CD14-positive monocyte (primary cell): ENCODE measurements at regions not wholly inside any gene's neighbourhood (a gene's known extent, or its start where the extent isn't known, plus 50 kb on each side); places are given as distances from the start of the nearest gene placed in this dataset.
"Not testable (repeated sequence)": the region's sequence is repeated elsewhere in the genome, so short reads cannot be mapped to it uniquely, and the experiment has no call there.

Source experiments
- DNase-seq, 3 donors: peaks; one replicate each; pipeline ENCODE4 v3.0.0-alpha.2; 2011 to 2022
- H2AFZ ChIP-seq: 2 replicates; pipeline ENCODE4 v1.6.0; 2012; ENCODE audit warnings: mild to moderate bottlenecking, low read depth, low read length, inconsistent platforms; ENCODE audit not compliant: insufficient read depth, poor library complexity, severe bottlenecking
- H3K27ac ChIP-seq, 2 donors: 1 replicate in 1 of 2; 2 replicates in 1 of 2; pipeline ENCODE4 v1.5.1; 2012 to 2013; ENCODE audit warnings: low read length in 2 of 2, control low read depth in 1 of 2, inconsistent platforms in 1 of 2, low read depth in 1 of 2, mild to moderate bottlenecking in 1 of 2
- H3K27me3 ChIP-seq, 2 donors: one replicate each; pipeline versions ENCODE4 v1.6.0 to v1.6.1; 2011 to 2013; ENCODE audit warnings: low read length in 2 of 2; ENCODE audit not compliant: control insufficient read depth in 2 of 2, insufficient read depth in 2 of 2
- H3K36me3 ChIP-seq, 2 donors: replicated peaks in 1 of 2; 1 replicate in 1 of 2; 2 replicates in 1 of 2; pipeline versions ENCODE4 v1.5.1 to v1.6.1; 2012 to 2013; ENCODE audit warnings: low read length in 2 of 2, control low read depth in 1 of 2, inconsistent platforms in 1 of 2, mild to moderate bottlenecking in 1 of 2; ENCODE audit not compliant: insufficient read depth in 2 of 2, control insufficient read depth in 1 of 2
- H3K4me1 ChIP-seq, 2 donors: 1 replicate in 1 of 2; 2 replicates in 1 of 2; pipeline versions ENCODE4 v1.5.1 to v1.6.1; 2012 to 2013; ENCODE audit warnings: low read length in 2 of 2, control low read depth in 1 of 2, inconsistent platforms in 1 of 2, mild to moderate bottlenecking in 1 of 2, moderate library complexity in 1 of 2; ENCODE audit not compliant: insufficient read depth in 2 of 2, control insufficient read depth in 1 of 2
- H3K4me2 ChIP-seq: replicated peaks from 2 replicates; pipeline ENCODE3; 2012; ENCODE audit warnings: low read length, moderate library complexity, mild to moderate bottlenecking; ENCODE audit not compliant: poor library complexity, severe bottlenecking; ENCODE audit errors: extremely low read depth
- H3K4me3 ChIP-seq, 3 experiments: fragments of 200-600 bp in 1 of 3; sonication (generic) in 1 of 3; replicated peaks in 1 of 3; 1 replicate in 2 of 3; 2 replicates in 1 of 3; pipeline ENCODE4 v1.5.1; 2011 to 2013; ENCODE audit warnings: low read length in 3 of 3, mild to moderate bottlenecking in 3 of 3, control low read depth in 2 of 3, low read depth in 2 of 3, inconsistent platforms in 1 of 3, moderate library complexity in 1 of 3
- H3K79me2 ChIP-seq: 2 replicates; pipeline ENCODE4 v1.6.0; 2012; ENCODE audit warnings: mild to moderate bottlenecking, control low read depth, inconsistent platforms, low read length, moderate library complexity; ENCODE audit not compliant: insufficient read depth
- H3K9ac ChIP-seq: 2 replicates; pipeline ENCODE4 v1.6.0; 2017; ENCODE audit warnings: low read length, mild to moderate bottlenecking; ENCODE audit not compliant: insufficient read depth, poor library complexity, severe bottlenecking
- H3K9me3 ChIP-seq, 2 donors: replicated peaks in 1 of 2; 1 replicate in 1 of 2; 2 replicates in 1 of 2; pipeline versions ENCODE4 v1.5.1 to v1.6.1; 2012 to 2013; ENCODE audit warnings: low read length in 2 of 2, control low read depth in 1 of 2; ENCODE audit not compliant: control insufficient read depth in 1 of 2, insufficient read depth in 1 of 2
- H4K20me1 ChIP-seq: 2 replicates; pipeline ENCODE4 v1.6.0; 2012; ENCODE audit warnings: mild to moderate bottlenecking, low read length, control low read depth, moderate library complexity; ENCODE audit not compliant: insufficient read depth
- H3K27ac Mint-ChIP-seq, 7 donors: one replicate each; pipeline ENCODE4 v1.8.0; 2020; ENCODE audit warnings: mild to moderate bottlenecking in 7 of 7, mixed read lengths in 7 of 7, moderate library complexity in 6 of 7, inconsistent platforms in 2 of 7
- H3K27me3 Mint-ChIP-seq, 3 donors: one replicate each; pipeline ENCODE4 v1.8.0; 2021 to 2022; ENCODE audit warnings: low read depth in 3 of 3, mild to moderate bottlenecking in 3 of 3, mixed read lengths in 3 of 3, moderate library complexity in 3 of 3, inconsistent platforms in 1 of 3
- H3K36me3 Mint-ChIP-seq, 2 donors: one replicate each; pipeline ENCODE4 v1.8.0; 2020; ENCODE audit warnings: mixed read lengths in 2 of 2, inconsistent platforms in 1 of 2, mild to moderate bottlenecking in 1 of 2
- H3K4me1 Mint-ChIP-seq: one replicate; pipeline ENCODE4 v1.8.0; 2020; ENCODE audit warnings: mild to moderate bottlenecking, mixed read lengths
- H3K4me3 Mint-ChIP-seq, 2 donors: one replicate each; pipeline ENCODE4 v1.8.0; 2020; ENCODE audit warnings: mild to moderate bottlenecking in 2 of 2, mixed read lengths in 2 of 2, moderate library complexity in 1 of 2
- H3K9me3 Mint-ChIP-seq, 7 donors: one replicate each; pipeline ENCODE4 v1.8.0; 2020 to 2022; ENCODE audit warnings: mixed read lengths in 7 of 7, mild to moderate bottlenecking in 6 of 7, moderate library complexity in 6 of 7, inconsistent platforms in 2 of 7
- WGBS: methylation state at CpG from one replicate; pipeline ENCODE4 v1.1.5; 2013; ENCODE audit warnings: missing lambda C conversion rate; ENCODE audit not compliant: insufficient coverage; 5-methylcytosine and 5-hydroxymethylcytosine counted together
- intact Hi-C, 2 donors: fragments of 100-400 bp; cut with micrococcal nuclease; formaldehyde crosslinking; loops; one replicate each; pipeline versions ENCODE4 v1.15.0 to v1.15.1; 2023
- TF ChIP-seq, protein P1 (sequence below): fragments of 200-600 bp; IDR thresholded peaks from one replicate; pipeline ENCODE4 v1.8.0; 2022; ENCODE audit warnings: antibody characterized with exemption, mild to moderate bottlenecking

DNA sequence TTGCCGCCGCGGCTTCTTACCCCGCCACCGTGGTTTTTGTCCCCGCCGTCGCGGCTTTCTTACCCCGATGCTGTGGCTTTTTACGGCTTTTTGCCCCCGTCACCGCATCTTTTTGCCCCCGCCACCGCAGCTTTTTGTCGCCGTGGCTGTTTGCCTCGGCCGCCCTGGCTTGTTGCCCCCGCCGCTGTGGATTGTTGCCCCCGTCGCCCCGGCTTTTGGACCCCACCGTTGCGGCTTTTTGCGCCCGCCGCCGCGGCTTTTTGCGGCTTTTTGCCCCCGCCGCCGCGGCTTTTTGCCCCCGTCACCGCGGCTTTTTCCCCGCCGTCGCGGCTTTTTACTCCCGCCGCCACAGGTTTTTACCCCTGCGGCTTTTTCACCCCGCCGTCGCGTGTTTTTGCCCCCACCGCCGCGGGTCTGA is 3934.3 kb downstream of the SRGAP2C start:
- H3K9me3 ChIP-seq, result peaks cover 31 to 43% of the 10 kb centered on the region in 2 donors
- WGBS, result 57% methylated on average over 47 of the region's 53 CpGs
- DNase-seq, result no peak
- Mint-ChIP-seq H3K27me3 (peaks cover 0 to 2% (median 2%) of the 10 kb centered on the region in 3 donors), H3K9me3 (peaks cover 23 to 53% (median 44%) of the 10 kb centered on the region in 7 donors), H3K36me3 (no peaks in the 10 kb centered on the region), H3K4me3 (no peak overlapping the region), H3K4me1 (no peaks in the 10 kb centered on the region), H3K27ac (no peak overlapping the region)
- intact Hi-C loops, result no loop called here
- no peak overlapping the region for H3K9ac ChIP-seq
- no peaks in the 10 kb centered on the region for H3K79me2 ChIP-seq
- no peak overlapping the region for H3K4me2 ChIP-seq
- no peaks in the 10 kb centered on the region for H3K27me3 ChIP-seq
- H3K36me3 ChIP-seq, result no peaks in the 10 kb centered on the region
- TF ChIP-seq, protein P1, sequence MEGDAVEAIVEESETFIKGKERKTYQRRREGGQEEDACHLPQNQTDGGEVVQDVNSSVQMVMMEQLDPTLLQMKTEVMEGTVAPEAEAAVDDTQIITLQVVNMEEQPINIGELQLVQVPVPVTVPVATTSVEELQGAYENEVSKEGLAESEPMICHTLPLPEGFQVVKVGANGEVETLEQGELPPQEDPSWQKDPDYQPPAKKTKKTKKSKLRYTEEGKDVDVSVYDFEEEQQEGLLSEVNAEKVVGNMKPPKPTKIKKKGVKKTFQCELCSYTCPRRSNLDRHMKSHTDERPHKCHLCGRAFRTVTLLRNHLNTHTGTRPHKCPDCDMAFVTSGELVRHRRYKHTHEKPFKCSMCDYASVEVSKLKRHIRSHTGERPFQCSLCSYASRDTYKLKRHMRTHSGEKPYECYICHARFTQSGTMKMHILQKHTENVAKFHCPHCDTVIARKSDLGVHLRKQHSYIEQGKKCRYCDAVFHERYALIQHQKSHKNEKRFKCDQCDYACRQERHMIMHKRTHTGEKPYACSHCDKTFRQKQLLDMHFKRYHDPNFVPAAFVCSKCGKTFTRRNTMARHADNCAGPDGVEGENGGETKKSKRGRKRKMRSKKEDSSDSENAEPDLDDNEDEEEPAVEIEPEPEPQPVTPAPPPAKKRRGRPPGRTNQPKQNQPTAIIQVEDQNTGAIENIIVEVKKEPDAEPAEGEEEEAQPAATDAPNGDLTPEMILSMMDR, result no peak
- no peak overlapping the region for H3K4me3 ChIP-seq
- H2AFZ ChIP-seq, result no peak overlapping the region
- no peaks in the 10 kb centered on the region for H4K20me1 ChIP-seq
- H3K4me1 ChIP-seq, result no peaks in the 10 kb centered on the region
- no peak overlapping the region for H3K27ac ChIP-seq

DNA sequence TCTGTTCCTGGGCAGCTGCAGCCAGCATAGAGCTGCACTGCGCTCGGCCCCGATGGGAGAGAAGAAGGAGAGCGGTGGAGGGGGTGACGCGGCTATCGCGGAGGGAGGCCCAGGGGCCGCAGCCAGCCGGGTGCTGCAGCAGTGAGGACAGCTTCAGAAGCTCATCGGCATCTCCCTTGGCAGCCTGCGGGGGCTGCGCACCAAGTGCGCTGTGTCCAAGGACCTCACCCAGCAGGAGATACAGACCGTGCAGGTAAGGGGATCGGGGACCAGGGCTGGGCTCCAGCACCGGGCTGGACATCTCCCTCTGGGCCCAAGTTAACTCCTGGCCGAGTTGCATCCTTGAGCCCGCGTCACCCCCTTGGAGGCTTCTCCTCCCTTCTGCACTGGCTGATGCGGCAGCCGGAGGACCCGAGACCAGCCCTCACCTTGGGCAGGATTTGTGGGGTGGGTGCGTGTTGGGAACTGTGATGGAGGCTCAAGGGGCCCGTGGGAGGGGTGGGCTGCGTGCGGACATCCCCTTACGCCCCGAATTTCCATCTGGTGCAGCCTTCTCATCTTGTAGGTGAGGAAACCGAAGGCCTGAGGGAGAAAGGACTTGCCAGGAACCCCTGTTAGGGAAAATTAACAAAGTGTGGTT is 3934.9 kb downstream of the SRGAP2C start:
- H3K36me3 Mint-ChIP-seq, H3K27me3 ChIP-seq, H3K4me2 ChIP-seq, H3K4me1 ChIP-seq, H2AFZ ChIP-seq, H3K4me3 ChIP-seq, intact Hi-C loops, H3K4me1 Mint-ChIP-seq, H3K36me3 ChIP-seq, H3K79me2 ChIP-seq, H3K9ac ChIP-seq, H3K27me3 Mint-ChIP-seq, H4K20me1 ChIP-seq, DNase-seq, H3K4me3 Mint-ChIP-seq, H3K27ac ChIP-seq, H3K27ac Mint-ChIP-seq: not testable (repeated sequence)
- peaks cover 31 to 47% of the 10 kb centered on the region in 2 donors for H3K9me3 ChIP-seq
- WGBS, result 83% methylated on average over 23 of the region's 30 CpGs
- peaks cover 25 to 59% (median 49%) of the 10 kb centered on the region in 7 donors for H3K9me3 Mint-ChIP-seq

DNA sequence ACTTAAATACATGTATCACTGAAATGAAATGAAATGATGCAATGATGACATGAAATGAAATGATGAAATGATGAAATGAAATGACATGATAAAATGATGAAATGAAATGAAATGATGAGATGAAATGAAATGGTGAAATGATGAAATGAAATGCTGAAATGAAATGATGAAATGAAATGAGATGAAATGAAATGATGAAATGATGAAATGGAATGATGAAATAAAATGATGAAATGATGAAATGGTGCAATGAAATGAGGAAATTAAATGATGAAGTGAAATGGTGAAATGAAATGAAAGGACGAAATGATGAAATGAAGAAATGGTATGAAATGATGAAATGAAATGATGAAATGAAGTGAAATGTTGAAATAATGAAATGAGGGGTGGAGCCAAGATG is 3937.8 kb downstream of the SRGAP2C start:
- H3K27me3 Mint-ChIP-seq, H3K27ac Mint-ChIP-seq, H3K36me3 ChIP-seq, DNase-seq, H3K36me3 Mint-ChIP-seq, H3K27ac ChIP-seq, H3K4me3 ChIP-seq, H3K27me3 ChIP-seq, H3K4me3 Mint-ChIP-seq, H3K79me2 ChIP-seq, H3K9ac ChIP-seq, H4K20me1 ChIP-seq, H3K4me1 ChIP-seq, H2AFZ ChIP-seq, intact Hi-C loops, H3K4me2 ChIP-seq, H3K4me1 Mint-ChIP-seq: not testable (repeated sequence)
- WGBS, result 56% methylated on average over 1 of the region's 1 CpG
- H3K9me3 Mint-ChIP-seq, result peaks cover 36 to 60% (median 50%) of the 10 kb centered on the region in 7 donors
- H3K9me3 ChIP-seq, result peaks cover 31 to 47% of the 10 kb centered on the region in 2 donors
